NCI-H2107 treated with DMSO at 0.1 percent for 48 hours (cell line): ENCODE measurements at regions not wholly inside any gene's neighbourhood (a gene's known extent, or its start where the extent isn't known, plus 50 kb on each side); places are given as distances from the start of the nearest gene placed in this dataset.

Experiments
- DNase-seq: peaks from one replicate; lab custom pipeline; 2025; ENCODE audit not compliant: unreplicated experiment; lab: John Stamatoyannopoulos, UW

DNA sequence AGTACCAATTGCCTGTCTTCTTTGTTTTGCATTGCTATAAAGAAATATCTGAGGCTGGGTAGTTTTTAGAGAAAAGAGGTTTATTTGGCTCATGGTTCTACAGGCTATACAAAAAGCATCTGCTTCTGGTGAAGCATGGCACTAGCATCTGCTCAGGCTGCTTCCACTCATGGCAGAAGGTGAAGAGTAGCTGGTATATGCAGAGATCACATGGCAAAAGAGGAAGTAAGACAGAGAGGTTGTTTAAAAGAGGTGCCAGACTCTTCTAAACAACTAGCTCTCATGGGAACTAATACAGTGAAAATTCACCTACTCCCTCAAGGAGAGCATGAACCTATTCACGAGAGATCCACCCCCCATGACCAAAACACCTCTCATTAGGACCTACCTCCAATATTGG lies 56.7 kb upstream of the GUCA2B start:
- no peak for DNase-seq

DNA sequence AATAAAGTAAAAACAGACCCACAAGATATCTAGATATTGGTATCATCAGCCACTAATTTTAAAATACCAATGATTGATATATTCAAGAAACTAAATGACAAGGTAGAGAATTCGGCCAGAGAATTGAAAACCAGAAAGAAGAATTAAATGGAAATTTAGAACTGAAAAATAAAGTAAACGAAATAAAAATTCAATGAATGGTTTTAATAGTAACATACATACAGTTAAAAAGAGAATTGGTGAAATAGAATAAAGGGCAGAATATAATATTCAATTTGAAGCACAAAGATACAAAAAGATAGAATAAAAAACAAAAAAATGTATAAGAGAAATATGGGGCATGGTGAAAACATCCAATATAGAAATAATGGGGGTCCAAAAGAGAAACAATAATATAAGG lies 64.0 kb upstream of the GUCA2B start:
- no peak for DNase-seq

DNA sequence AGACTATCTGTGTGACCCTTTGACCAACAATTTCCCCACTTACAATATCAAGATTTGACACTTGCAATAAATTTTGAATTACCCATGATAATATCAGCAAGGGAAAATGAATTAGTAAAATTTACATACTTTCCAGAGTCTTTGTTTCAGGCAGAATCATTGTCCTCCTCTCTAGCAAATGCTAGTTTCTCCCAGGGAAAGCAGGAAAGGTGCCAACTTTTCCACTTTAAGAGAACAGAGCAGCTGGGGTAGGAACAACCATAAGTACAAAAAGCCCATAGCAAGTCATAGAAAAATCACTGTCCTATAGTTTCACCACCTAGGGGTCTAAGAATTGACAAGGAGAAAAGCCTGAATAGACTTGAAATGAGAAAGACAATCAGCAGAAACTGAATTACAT lies 67.1 kb upstream of the GUCA2B start:
- no peak for DNase-seq

DNA sequence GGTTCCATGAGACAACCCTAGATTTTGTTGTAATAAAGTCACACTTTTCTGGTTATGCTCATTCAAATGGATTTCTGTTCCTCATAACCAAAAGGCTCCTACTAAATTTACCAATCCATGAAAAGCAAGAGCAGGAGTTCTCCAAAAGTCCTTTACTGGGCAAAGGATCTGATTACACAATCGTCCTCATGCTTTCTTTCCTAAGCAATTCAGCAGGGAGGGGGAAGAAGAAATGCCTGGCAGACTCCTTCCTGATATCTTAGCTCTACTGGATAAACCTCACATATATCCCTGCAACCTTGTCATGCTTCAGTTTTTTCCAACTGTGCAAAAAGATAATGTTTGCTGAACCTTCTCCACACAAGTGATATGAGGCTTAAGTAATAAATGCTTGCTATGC lies 67.6 kb upstream of the GUCA2B start:
- no peak for DNase-seq

DNA sequence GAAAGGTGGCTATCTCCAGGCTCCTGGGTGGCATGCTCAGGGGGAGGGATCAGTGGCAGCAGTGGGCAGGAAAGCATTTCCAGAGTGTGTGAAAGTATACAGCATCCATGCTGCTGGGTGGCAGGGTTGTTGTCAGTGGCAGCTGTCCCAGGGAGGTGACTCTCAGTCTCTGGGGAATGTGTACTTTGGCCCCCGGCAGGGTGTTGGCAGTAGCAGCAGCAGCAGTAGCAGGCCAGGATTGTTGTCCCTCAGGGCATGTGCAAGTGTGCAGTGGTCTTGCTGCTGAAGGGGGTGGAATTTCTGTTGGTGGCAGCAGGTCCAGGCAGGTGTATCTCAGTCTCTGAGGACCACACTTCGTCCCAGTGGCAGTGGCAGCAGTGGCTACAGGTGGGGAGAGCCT lies 71.7 kb upstream of the GUCA2B start:
- no peak for DNase-seq

DNA sequence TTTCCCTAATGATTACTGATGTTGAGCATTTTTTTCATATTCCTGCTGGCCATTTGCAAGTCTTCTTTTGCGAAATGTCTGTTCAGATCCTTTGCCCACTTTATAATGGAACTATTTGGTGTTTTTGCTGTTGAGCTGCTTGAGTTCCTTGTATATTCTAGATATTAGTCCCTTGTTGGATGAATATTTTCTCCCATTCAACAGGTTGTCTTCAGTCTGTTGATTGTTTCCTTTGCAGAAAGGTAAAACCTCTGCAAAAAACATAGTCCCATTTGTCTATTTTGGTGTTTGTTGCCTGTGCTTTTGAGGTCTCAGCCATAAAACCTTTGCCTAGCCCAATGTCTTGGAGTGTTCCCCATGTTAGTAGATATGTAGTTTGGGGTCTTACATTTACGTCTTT lies 78.0 kb upstream of the GUCA2B start:
- no peak for DNase-seq

DNA sequence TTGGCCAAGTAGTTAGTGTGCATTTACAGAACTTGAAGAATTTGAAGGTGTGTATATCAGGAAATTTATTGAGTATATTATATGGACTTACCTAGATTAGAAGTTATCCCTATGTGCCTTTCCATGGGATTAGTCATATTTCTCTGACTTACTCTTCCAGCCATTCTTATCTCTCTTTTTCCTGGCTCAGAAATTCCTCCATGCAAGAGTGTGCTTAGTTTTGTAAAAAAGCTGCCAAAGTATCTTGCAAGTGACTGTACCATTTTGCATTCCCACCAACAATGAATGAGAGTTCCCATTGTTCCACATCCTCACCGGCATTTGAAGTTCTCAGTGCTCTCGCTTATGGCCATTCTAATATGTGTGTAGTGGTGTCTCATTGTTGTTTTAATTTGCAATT lies 82.2 kb upstream of the GUCA2B start:
- DNase-seq, result no peak

DNA sequence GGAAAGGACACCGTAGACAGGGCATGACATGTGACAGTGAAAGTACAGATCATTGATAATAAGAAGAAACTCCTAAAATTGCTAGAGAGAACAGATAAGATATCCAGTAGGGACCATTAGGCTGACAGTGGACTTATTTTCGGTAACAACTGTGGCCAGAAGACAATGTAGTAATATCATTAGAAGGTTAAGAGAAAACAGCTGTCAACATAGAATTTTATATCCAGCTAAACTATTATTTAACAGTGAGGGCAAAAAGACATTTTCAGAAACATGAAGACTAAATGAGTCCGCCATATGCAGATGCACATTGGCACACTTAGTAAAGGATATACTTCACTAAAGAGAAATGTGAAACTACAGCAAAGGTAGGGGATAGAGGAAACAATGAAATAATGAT lies 95.4 kb upstream of the GUCA2B start:
- DNase-seq, result no peak

DNA sequence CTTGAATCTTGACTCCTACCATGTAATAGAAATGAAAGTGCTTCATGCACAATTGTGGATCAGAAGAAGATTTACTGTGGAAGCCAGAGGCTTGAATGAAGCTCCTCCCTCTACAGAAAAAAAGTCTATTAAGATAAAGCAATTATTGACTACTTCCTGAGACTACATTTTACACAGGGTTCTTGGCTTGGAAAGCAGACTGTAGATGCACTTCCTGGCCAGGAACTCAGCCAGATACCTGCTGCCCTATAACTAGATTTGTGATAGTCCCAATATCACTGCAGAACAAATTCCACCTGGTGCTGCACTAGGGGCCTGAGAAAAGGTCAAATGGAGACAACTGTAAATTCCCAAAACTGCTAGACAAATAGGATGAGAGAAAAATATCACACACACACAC lies 96.8 kb upstream of the GUCA2B start:
- no peak for DNase-seq

DNA sequence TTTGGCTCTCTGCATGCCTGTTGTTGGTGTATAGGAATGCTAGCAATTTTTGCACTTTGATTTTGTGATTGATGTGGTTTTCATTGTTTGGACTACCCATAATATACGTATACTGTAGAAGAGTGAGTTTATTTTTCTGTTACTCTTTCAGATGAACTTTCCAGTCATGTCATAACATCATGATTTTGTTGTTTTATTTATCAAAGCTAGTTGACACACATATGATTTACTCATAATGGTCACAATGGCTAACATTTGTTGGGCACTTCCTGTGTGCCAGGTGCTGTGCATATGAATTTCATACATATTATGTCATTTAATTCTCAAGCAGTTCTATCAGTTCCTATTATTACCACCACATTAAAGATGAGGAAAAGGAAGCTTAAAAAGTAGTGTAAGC lies 98.1 kb upstream of the GUCA2B start:
- DNase-seq, result no peak

DNA sequence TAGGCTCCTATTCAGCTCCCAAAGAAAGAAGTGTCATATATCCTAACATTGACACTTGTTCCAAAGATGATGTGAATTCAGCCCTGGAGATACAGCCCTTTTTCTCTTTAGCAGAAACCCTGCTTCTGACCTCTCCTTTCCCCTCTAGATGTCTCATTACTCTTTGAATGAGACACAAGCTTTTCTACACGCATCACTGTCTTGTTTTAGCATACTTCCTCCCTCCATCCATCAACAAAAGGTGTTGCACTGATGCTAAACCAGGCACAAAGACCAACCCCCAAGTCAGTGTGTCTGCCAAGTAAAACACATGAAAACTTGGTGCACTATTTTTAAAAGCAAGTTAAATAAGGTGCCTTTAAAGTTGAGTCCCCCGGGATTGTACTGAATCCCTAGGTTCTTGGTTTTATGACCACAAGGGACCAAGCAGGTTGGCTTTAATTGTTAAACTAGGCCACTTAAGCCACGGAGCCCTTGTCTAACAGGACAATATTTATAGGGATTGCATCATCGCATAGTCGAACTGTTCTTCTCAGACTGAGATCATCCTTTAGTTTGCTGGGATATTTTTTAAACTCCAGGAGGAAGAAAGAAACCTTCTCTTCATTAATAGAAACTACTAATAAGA lies 101.0 kb upstream of the GUCA2B start:
- DNase-seq, result peak; percentile 15

DNA sequence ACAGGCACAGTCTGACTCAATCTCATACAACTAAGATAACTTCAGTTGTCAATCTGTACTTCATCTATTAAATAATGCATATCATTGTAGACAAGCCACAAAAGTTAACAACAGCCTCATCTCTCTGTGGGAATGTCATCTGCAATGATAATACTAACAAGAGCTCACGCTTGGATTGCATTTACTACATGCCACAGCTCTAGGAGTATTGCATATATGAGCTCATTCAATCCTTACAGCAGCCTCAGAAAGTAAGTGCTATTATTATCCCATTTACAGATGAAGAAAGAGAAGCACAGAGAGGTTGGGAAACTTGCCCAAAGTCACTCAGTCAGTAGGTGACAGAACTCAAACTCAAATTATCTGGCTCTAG lies 105.7 kb upstream of the GUCA2B start:
- DNase-seq, result no peak

DNA sequence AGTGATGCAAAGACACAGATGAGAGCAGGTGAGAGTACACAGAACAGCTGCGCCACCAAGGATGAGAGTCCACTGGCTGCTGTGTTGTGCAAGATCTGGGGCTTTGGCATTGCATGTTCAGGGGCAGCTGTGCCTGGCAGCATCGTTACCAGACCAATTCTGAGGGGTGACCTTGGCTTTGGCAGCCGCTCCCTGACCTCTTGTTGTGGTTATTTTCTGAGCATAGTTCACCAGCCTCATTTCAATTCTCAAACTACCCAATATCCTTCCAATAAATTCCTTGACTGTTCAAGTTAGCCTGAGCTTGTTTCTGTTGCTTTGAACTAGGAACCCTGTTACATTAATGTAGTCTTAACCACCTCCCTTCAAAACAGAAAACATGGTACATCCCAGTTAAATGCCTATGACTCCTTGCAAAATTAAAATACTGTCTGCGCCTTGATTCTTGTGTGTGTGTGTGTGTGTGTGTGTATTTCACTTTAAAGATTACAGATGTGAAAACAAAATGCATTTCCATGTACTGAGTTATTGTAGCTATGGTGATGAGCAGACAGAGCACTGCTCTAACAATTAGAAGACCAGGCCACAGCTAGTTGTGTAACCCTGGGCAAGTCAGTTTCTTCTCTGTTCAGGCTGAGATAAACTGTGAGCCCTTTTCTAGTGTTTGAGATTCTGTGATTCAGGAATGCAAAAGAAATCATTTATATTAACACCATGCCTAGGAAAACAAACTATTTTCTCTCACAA lies 106.3 kb upstream of the GUCA2B start:
- DNase-seq, result peak; percentile 92

DNA sequence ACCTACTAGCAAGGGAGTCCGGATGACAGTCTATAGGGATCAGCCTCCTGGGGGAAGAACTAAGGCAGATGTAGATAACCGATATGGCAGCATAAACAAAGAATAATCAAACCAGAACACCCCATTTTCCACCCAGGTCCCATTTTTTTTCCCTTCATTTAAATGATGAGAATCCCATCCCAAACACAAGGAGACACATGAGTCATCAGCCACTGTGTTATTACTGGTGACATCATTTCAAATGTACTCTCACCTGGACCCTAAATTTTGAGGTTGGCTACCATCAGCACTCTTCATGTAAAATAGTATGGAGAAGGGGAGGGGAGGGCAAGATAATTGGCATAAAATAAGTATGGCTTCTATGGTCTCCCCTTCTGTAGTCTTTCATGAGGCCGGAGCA lies 108.9 kb upstream of the GUCA2B start:
- DNase-seq, result no peak

DNA sequence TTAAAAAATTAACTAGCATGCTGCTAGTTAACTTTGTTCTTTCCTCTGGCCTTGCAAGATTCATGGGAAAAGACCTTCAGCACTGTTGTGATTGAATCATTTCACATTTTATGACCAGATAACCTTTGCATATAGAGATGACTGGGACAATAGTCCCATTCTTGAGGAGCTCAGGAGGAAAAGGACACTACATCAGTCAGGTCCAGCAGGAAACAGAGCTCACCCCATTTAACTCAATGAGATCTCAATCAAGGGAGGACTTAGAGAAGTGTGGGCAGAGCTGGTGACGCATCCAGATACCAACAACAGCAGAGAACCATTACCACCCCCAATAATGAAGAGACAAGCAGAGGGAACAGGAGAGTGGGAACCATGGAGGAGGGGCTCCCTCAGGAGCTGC lies 109.4 kb upstream of the GUCA2B start:
- no peak for DNase-seq

DNA sequence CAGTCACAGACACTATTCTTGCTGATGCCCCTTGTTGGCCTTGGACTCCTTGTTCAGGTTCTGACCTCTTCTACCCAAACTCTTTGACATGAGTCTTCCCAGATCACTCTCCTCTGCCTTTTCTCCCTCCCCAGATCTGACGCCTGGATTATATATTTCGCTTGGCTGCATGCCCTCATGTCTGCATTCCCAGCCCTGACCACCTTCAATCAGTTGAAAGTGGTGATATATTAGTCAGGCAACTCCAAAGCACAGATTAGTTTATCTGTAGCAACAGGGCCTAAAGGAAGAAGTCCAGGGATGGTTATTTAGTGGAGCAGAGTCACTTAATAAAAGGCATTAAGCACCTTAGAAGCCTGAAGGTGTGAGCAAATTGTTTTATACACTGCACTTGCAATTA lies 110.0 kb upstream of the GUCA2B start:
- no peak for DNase-seq

DNA sequence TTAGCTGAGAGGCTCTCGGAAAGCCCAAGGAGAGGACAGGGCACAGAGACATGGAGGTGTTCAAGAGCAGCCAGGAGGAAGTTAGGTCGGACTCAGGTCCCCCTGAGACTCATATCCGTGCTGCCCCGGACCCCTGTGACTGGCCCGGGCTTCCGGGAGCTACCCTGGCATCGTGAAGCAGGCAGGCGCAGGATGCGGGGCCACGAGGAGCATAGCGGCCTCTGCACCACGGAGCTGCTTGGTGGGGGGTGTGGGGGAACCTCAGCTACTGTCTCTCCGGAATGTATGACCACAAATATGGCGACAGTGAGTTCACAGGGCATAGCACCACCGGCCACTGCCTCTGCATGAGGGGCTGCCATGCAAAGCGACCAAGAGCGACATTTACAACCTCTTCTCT lies 112.2 kb upstream of the GUCA2B start:
- DNase-seq, result no peak

DNA sequence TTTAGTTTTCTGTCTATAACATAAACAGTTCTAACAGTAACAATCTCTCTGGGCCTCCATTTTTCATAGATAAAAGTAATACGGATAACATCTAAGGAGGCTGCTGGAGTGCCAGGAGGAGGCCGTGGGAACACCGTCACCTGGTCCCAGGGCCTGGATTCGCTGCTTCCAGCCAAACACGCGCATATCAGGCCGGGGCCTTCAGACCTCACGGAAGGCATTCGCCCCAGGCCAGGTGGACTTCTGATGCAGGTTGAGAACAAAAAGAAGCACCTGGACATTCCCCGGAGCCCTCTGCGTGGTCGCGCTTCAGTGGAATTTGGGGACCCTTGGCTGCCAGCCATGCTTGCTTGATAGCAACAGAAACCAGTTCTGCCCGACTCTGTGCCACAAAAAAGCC lies 113.1 kb upstream of the GUCA2B start:
- no peak for DNase-seq

DNA sequence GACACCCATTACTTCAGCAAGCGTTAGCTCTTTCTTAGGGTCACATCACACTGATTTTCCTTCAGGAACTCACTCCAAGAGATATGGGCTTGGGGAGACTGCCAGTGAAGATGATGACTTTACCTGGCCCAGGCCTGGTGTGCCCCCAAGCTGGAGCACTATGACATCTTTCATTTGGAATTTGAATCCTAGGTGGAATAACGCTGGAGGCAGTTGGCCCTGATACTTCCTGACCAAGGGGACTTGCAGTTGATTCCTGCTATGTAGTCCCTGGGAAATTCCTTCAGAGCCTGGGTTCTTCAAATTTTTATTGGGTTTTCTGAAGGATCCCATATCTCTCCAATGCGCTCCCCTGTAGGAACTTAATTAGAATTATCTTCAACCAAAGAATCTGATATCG lies 114.9 kb upstream of the GUCA2B start:
- no peak for DNase-seq

DNA sequence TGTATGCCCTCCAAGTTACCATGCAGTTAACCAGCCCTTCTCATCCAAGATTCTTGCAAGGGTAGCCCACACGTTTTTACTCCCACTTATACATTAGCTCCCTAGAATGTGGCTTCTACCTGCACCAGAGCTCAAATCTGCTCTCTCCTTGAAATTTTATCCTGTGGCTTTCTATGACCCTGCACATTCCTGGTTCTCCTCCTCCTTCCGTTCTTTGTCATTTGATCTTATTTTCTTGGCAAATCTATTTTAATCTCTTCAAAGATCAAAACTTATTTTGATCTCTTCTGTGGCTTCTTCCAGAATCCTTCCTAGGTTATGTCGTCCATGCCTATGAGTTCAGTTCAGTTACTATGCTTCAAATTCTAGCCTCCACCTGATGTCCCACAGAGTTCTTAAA lies 115.6 kb upstream of the GUCA2B start:
- DNase-seq, result no peak

DNA sequence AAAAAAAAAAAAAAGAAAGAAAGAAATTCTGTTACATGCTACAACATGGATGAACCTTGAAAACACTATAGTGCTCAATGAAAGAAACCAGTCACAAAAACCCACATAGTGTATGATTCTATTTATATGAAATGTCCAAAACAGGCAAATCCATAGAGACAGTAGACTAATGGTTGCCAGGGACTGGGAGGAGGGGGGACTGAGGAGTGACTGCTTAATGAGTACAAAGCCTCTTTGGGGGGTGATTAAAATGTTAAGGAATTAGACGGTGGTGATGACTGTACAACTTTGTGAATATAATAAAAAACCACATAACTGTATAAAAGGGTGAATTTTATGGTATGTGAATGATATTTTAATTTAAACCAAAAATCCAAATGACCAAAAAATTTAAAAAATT lies 116.0 kb upstream of the GUCA2B start:
- no peak for DNase-seq

DNA sequence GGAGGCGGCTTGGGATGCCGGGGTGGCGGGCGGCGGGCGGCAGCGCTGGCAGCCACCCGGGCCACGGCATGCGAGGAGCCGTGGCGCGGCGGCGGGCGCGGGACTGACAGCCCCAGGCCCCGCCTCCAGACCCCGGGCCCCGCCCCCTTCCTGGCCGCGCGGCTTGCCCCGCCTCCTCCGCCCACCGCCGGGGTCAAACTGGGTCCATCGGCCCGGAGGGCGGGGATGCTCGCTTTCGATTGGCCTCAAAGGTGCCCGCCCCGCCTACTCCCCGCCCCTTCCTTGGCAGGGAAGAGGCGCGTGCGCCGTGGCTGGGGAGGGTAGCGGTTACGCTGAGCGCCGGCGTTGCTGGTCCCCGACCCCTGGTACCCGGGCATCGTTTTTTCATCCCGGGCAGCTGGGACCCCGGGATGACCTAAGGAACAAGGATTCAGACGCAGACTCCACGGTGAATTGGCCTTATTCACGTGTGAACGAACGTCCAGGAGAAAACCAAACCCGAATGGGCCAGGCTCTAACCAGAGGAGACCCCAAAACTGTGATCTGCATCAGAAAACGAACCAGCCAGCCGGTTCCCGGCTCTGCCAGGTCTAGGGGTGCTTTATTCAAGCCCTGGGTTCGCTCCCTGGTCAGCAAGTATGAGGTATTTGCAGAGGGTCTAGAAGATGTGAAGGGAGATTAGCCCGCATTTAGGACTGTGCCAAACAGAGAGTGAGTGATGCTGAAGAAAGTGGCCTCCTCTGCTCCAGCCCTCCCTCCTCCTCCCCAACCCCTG lies 117.2 kb upstream of the GUCA2B start:
- peak; percentile 87 for DNase-seq
